A673 (cell line): ENCODE measurements at regions not wholly inside any gene's neighbourhood (a gene's known extent, or its start where the extent isn't known, plus 50 kb on each side); places are given as distances from the start of the nearest gene placed in this dataset.

Experiments
- CTCF ChIP-seq: fragments of 300-800, 200-600 bp; sonication (generic); conservative IDR thresholded peaks from 2 replicates; pipeline ENCODE4 v1.5.1; 2017; ENCODE audit warnings: low read depth, mild to moderate bottlenecking, antibody characterized with exemption, low read length, moderate library complexity, mixed read lengths
- EZH2 ChIP-seq: fragments of 200-600 bp; sonication (generic); IDR thresholded peaks from 2 replicates; pipeline ENCODE4 v1.6.1; 2017; ENCODE audit warnings: borderline replicate concordance, low read depth, mild to moderate bottlenecking, mixed read lengths, antibody characterized with exemption, low read length; ENCODE audit not compliant: poor library complexity, severe bottlenecking

GRCh38 chr20:12627485-12627884 lies 381.3 kb upstream of the SPTLC3 start:
- TF ChIP-seq CTCF (no peak), EZH2 (no peak)
